ENCODE measurements at regions not wholly inside any gene's neighbourhood (a gene's known extent, or its start where the extent isn't known, plus 50 kb on each side); places are given as distances from the start of the nearest gene placed in this dataset.

DNA sequence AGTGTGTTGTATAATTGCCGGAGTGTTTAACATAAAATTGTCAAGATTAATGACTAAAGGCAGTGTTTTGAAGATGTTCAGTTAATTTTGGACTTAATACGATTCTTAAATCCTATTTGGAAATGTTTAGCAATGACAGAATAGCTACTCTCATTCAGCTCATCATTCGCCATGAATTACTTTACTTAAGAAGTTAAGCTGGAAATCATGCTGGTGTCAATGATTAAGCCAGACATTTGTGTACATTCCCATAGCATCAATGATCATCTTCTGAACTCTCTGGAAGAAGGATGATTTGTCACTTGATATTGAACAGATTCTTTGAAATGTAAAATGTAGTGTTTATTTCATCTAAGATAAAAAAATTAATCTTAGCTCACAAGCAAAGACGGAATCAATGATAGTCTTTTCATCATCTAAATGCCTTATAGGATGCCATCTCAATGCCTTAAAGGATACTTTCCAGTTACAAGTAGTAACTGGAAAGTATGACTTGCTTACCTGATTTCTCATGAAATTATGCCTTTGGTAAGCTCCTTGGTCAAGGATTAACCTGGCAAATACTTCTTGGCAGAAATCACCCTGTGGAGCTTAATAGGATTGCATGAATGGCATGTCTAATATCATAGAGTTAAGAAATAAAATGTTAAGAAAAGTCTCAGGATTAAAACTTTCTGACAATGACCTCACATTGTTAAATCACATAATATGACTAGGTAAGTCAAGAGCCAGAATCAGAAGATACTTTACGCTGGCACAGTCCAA lies 515.5 kb upstream of the AGA start:
- no peak for DNase-seq (ENCODE audit: low read depth, low spot score)

DNA sequence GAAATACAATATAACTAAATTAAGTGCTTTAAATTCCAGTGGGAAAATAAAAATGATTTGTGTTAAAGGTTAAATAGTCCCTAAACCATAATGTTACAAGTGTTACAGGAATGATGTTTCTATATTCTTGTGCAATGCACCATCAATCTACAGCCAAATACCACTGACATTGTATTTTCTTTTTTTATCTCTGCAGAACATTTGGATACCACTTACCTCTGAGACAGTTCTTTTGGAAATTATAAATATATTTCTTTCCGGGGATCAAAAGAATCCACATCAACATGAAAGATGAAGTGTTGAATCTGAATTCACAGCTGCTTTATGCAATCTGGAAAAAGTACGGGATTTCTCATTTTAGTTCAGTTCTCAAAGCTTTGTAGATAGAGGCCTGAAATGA lies 518.3 kb upstream of the AGA start:
- no peak for DNase-seq (ENCODE audit: low read depth, low spot score)
- Histone ChIP-seq H3K9ac (ENCODE audit: insufficient read length) (no peak overlapping the region), H3K27ac (no peak overlapping the region), H3K4me3 (no peak overlapping the region), H3K9me3 (ENCODE audit: low read depth, low read length) (no peaks in the 10 kb centered on the region), H3K36me3 (ENCODE audit: insufficient read depth, low read length) (no peaks in the 10 kb centered on the region)
- TF ChIP-seq POLR2AphosphoS5 (IDR thresholded peaks at IDR 0.05; ENCODE audit: borderline replicate concordance, low read depth, low read length) (no peak), EZH2 (IDR thresholded peaks at IDR 0.05) (no peak), FOXP2 (optimal IDR thresholded peaks at IDR 0.05; ENCODE audit: control extremely low read depth, extremely low read length, insufficient read depth) (no peak)

More for the DNA sequence above, 515.5 kb upstream of the AGA start:
- no peaks in the 10 kb centered on the region for H3K36me3 ChIP-seq (ENCODE audit: insufficient read depth, low read length)
- H3K27ac ChIP-seq = no peak overlapping the region
- H3K4me3 ChIP-seq = no peak overlapping the region
- no peak overlapping the region for H3K9ac ChIP-seq (ENCODE audit: insufficient read length)
- TF ChIP-seq FOXP2 (optimal IDR thresholded peaks at IDR 0.05; ENCODE audit: control extremely low read depth, extremely low read length, insufficient read depth) (no peak), POLR2AphosphoS5 (IDR thresholded peaks at IDR 0.05; ENCODE audit: borderline replicate concordance, low read depth, low read length) (no peak), EZH2 (IDR thresholded peaks at IDR 0.05) (no peak)
- no peaks in the 10 kb centered on the region for H3K9me3 ChIP-seq (ENCODE audit: low read depth, low read length)

DNA sequence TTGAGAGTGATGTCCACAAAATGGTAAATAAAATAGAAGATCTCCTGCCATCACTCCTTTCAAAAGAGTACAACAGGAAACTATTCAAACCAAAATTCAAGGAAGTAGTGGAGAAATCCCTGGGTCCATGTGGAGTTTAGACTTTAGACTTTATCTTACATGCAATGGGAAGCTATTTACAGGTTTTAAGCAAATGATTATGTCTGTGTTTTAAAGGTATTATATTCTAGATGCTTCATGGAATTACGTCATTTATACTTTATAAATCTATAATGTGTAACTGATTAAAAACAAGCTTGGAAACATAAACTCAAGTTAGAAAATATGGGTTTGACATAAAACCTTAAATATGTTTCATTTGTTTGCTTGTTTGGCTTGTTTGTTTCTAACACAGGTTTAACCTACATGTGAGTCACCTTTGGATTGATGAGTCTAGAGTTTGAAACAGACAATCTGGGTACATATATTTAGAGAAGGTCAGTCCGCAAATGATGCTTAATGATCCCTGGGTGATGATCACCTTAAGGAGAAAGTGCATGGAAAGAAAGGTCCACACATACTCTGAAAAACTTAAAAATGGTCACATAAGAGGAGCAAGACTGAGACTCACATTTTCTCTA lies 519.6 kb upstream of the AGA start:
- DNase-seq (ENCODE audit: low read depth, low spot score) = no peak
- no peak for TF ChIP-seq POLR2AphosphoS5 (IDR thresholded peaks at IDR 0.05; ENCODE audit: borderline replicate concordance, low read depth, low read length)
- TF ChIP-seq FOXP2 (optimal IDR thresholded peaks at IDR 0.05; ENCODE audit: control extremely low read depth, extremely low read length, insufficient read depth) = no peak
- no peak for TF ChIP-seq EZH2 (IDR thresholded peaks at IDR 0.05)
- H3K4me3 ChIP-seq = no peak overlapping the region
- no peak overlapping the region for H3K9ac ChIP-seq (ENCODE audit: insufficient read length)
- no peaks in the 10 kb centered on the region for H3K9me3 ChIP-seq (ENCODE audit: low read depth, low read length)
- H3K36me3 ChIP-seq (ENCODE audit: insufficient read depth, low read length) = no peaks in the 10 kb centered on the region
- H3K27ac ChIP-seq = no peak overlapping the region

DNA sequence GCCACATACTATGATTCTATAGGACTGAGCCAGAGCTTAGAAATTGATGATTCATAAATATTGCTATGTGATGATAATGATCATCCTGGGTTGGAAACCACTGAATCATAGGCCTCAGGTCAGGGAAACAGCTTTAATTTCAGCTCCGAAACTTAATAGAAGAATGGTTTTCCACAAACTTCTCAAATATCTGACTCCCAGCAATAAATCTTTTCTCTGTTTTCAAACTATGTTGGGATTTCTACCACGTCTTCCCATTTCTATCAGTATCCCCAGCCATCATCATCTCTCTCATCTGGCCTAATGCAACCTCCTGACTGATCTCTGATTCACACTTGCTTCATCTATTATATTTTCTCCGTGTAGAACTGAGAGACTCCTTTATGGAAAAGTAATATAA lies 521.8 kb upstream of the AGA start:
- H3K36me3 ChIP-seq (ENCODE audit: insufficient read depth, low read length) = no peaks in the 10 kb centered on the region
- no peaks in the 10 kb centered on the region for H3K9me3 ChIP-seq (ENCODE audit: low read depth, low read length)
- no peak for DNase-seq (ENCODE audit: low read depth, low spot score)
- H3K4me3 ChIP-seq = no peak overlapping the region
- H3K27ac ChIP-seq = no peak overlapping the region
- TF ChIP-seq POLR2AphosphoS5 (IDR thresholded peaks at IDR 0.05; ENCODE audit: borderline replicate concordance, low read depth, low read length) = no peak
- TF ChIP-seq FOXP2 (optimal IDR thresholded peaks at IDR 0.05; ENCODE audit: control extremely low read depth, extremely low read length, insufficient read depth) = no peak
- no peak for TF ChIP-seq EZH2 (IDR thresholded peaks at IDR 0.05)
- H3K9ac ChIP-seq (ENCODE audit: insufficient read length) = no peak overlapping the region

DNA sequence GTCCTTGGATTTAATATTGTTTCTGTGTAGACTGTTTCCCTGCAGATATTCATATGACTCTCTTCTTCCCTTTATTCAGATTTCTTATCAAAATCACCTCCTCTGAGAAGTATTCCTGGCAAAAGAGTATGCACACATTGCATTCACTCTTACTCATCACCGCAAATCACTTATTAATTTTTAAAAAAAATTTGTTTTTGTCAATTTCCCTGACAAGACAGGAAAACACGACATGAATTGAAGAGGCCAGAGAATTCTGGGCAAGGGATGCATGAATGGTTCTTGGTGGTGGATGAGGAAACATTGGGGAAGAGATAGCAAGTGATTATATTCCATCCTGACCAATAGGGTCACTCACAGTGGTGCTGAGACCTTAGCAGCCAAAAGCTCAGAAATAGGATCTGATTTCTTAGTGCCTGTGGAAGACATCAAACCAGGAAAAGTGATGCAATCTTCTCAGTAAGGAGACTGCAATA lies 522.5 kb upstream of the AGA start:
- TF ChIP-seq EZH2 (IDR thresholded peaks at IDR 0.05) (no peak), FOXP2 (optimal IDR thresholded peaks at IDR 0.05; ENCODE audit: control extremely low read depth, extremely low read length, insufficient read depth) (no peak), POLR2AphosphoS5 (IDR thresholded peaks at IDR 0.05; ENCODE audit: borderline replicate concordance, low read depth, low read length) (no peak)
- H3K9me3 ChIP-seq (ENCODE audit: low read depth, low read length) = no peaks in the 10 kb centered on the region
- no peaks in the 10 kb centered on the region for H3K36me3 ChIP-seq (ENCODE audit: insufficient read depth, low read length)
- DNase-seq (ENCODE audit: low read depth, low spot score) = no peak
- H3K27ac ChIP-seq = no peak overlapping the region
- no peak overlapping the region for H3K9ac ChIP-seq (ENCODE audit: insufficient read length)
- no peak overlapping the region for H3K4me3 ChIP-seq

DNA sequence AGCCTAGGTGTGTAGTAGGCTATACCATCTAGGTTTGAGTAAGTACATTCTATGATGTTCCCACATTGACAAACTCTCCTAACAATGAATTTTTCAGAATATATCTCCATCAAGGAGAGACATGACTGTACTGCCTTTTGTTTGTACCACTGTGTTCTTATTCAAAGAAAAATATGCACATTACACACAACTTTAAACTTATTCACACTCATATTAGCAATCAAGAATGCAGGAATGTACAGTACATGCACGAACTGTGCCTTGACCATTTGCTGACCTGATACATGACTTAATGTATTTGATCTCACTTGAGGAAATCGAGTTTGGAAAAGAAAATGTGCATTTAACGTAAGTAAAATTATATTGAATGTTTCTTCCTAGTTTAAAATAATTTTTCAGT lies 525.1 kb upstream of the AGA start:
- no peak overlapping the region for H3K9ac ChIP-seq (ENCODE audit: insufficient read length)
- TF ChIP-seq POLR2AphosphoS5 (IDR thresholded peaks at IDR 0.05; ENCODE audit: borderline replicate concordance, low read depth, low read length) (no peak), FOXP2 (optimal IDR thresholded peaks at IDR 0.05; ENCODE audit: control extremely low read depth, extremely low read length, insufficient read depth) (no peak), EZH2 (IDR thresholded peaks at IDR 0.05) (no peak)
- no peak overlapping the region for H3K4me3 ChIP-seq
- no peak for DNase-seq (ENCODE audit: low read depth, low spot score)
- no peaks in the 10 kb centered on the region for H3K9me3 ChIP-seq (ENCODE audit: low read depth, low read length)
- no peak overlapping the region for H3K27ac ChIP-seq
- H3K36me3 ChIP-seq (ENCODE audit: insufficient read depth, low read length) = no peaks in the 10 kb centered on the region

DNA sequence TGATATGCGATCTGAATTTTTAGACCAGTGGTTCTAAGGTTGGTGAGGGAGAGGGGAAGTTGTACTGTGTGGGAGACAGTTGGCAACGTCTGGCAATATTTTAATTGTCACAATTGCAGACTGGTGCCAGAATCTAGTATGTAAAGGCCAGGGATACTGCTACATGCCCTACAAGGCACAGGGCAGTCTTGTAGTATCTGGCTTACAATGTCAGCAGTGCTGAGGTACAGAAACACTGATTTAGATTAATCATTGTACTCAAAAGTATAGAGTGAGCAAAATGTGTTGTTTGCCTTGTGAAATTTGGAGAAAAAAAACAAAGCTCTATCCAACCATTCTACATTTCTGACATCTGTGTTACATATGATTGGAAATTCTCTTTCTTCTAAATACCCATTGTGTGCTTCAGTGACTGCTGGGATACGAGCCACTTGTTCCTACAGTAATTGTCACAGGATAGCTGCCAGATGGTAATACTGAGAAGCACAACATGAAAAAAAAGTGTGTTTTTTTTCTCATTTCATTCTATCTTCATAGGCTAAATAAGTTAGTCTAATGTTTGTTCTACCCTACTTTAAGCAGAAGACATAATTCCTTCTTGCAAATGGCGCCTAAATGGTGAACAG lies 526.7 kb upstream of the AGA start:
- H3K9me3 ChIP-seq (ENCODE audit: low read depth, low read length) = no peaks in the 10 kb centered on the region
- no peaks in the 10 kb centered on the region for H3K36me3 ChIP-seq (ENCODE audit: insufficient read depth, low read length)
- H3K4me3 ChIP-seq = no peak overlapping the region
- no peak overlapping the region for H3K27ac ChIP-seq
- no peak for DNase-seq (ENCODE audit: low read depth, low spot score)
- no peak for TF ChIP-seq EZH2 (IDR thresholded peaks at IDR 0.05)
- no peak for TF ChIP-seq POLR2AphosphoS5 (IDR thresholded peaks at IDR 0.05; ENCODE audit: borderline replicate concordance, low read depth, low read length)
- no peak for TF ChIP-seq FOXP2 (optimal IDR thresholded peaks at IDR 0.05; ENCODE audit: control extremely low read depth, extremely low read length, insufficient read depth)
- H3K9ac ChIP-seq (ENCODE audit: insufficient read length) = no peak overlapping the region

DNA sequence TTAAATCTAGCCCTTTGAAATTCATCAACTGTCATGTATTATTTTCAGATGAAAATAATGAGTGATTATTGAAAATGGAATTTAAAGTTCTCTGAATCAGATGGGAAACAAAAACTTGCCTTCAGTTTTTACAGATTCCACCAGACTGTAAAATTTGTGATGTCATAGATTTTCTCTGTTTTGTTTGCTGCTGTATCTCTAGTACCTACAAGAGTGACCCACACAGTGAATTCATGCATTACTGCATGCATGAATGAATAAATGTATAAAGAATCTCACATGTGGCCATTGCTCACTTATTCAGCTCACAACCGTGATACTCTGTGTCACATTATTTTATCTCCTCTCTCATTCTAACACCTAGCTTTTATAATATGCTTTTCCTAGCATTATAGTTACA lies 532.2 kb upstream of the AGA start:
- H3K4me3 ChIP-seq = no peak overlapping the region
- H3K9ac ChIP-seq (ENCODE audit: insufficient read length) = no peak overlapping the region
- no peaks in the 10 kb centered on the region for H3K36me3 ChIP-seq (ENCODE audit: insufficient read depth, low read length)
- DNase-seq (ENCODE audit: low read depth, low spot score) = no peak
- no peaks in the 10 kb centered on the region for H3K9me3 ChIP-seq (ENCODE audit: low read depth, low read length)
- TF ChIP-seq FOXP2 (optimal IDR thresholded peaks at IDR 0.05; ENCODE audit: control extremely low read depth, extremely low read length, insufficient read depth) (no peak), EZH2 (IDR thresholded peaks at IDR 0.05) (no peak), POLR2AphosphoS5 (IDR thresholded peaks at IDR 0.05; ENCODE audit: borderline replicate concordance, low read depth, low read length) (no peak)
- no peak overlapping the region for H3K27ac ChIP-seq
